GM23338 (cell line): ENCODE measurements at regions not wholly inside any gene's neighbourhood (a gene's known extent, or its start where the extent isn't known, plus 50 kb on each side); places are given as distances from the start of the nearest gene placed in this dataset.

Experiments used
- ATAC-seq: fragments of 200-7000 bp; cut with Tn5 transposase; 3 replicates; pipeline ENCODE4 v1.9.1; 2020
- DNase-seq: peaks from one replicate; pipeline ENCODE4 v3.0.0-alpha.2; 2015; ENCODE audit warnings: low spot score
- H2AFZ ChIP-seq: fragments of 200-600 bp; sonication (generic); 2 replicates; pipeline ENCODE4 v1.8.0; 2016; ENCODE audit warnings: antibody characterized with exemption, mild to moderate bottlenecking, moderate library complexity
- H3F3A ChIP-seq: fragments of 200-600 bp; sonication (generic); replicated peaks from 2 replicates; pipeline ENCODE4 v1.8.0; 2017; ENCODE audit warnings: antibody characterized with exemption, mixed run types, low read depth
- H3K27ac ChIP-seq: fragments of 200-600 bp; sonication (generic); 2 replicates; pipeline ENCODE4 v1.6.1; 2016; ENCODE audit warnings: low read depth
- H3K27me3 ChIP-seq: fragments of 200-600 bp; sonication (generic); 2 replicates; pipeline ENCODE4 v1.8.0; 2016; ENCODE audit warnings: mild to moderate bottlenecking, mixed run types, moderate library complexity; ENCODE audit not compliant: insufficient read depth
- H3K36me3 ChIP-seq: fragments of 200-600 bp; sonication (generic); 2 replicates; pipeline ENCODE4 v1.8.0; 2016; ENCODE audit warnings: mild to moderate bottlenecking; ENCODE audit not compliant: insufficient read depth
- H3K4me1 ChIP-seq: fragments of 200-600 bp; sonication (generic); 2 replicates; pipeline ENCODE4 v1.8.0; 2016; ENCODE audit warnings: mild to moderate bottlenecking, moderate library complexity; ENCODE audit not compliant: insufficient read depth
- H3K4me2 ChIP-seq: fragments of 200-600 bp; sonication (generic); 2 replicates; pipeline ENCODE4 v1.7.1; 2017; ENCODE audit warnings: mixed run types
- H3K4me3 ChIP-seq: fragments of 200-600 bp; sonication (generic); 2 replicates; pipeline ENCODE4 v1.6.1; 2016; ENCODE audit warnings: mixed run types
- H3K79me2 ChIP-seq: fragments of 200-600 bp; sonication (generic); replicated peaks from 2 replicates; pipeline ENCODE4 v1.8.0; 2017; ENCODE audit warnings: mild to moderate bottlenecking; ENCODE audit not compliant: insufficient read depth
- H3K9me2 ChIP-seq: fragments of 200-600 bp; sonication (generic); 2 replicates; pipeline ENCODE4 v1.8.0; 2017; ENCODE audit not compliant: insufficient read depth
- H4K20me1 ChIP-seq: fragments of 200-600 bp; sonication (generic); replicated peaks from 2 replicates; pipeline ENCODE4 v1.8.0; 2017; ENCODE audit warnings: mild to moderate bottlenecking; ENCODE audit not compliant: insufficient read depth
- H3K27ac Mint-ChIP-seq: 2 replicates; pipeline ENCODE4 v1.8.0; 2020; ENCODE audit warnings: inconsistent platforms, mild to moderate bottlenecking, moderate library complexity, mixed read lengths
- H3K27me3 Mint-ChIP-seq: 3 replicates; pipeline ENCODE4 v1.8.0; 2022; ENCODE audit warnings: low read depth, mild to moderate bottlenecking, moderate library complexity, mixed read lengths, inconsistent platforms; ENCODE audit not compliant: insufficient read depth, poor library complexity
- H3K36me3 Mint-ChIP-seq: 3 replicates; pipeline ENCODE4 v1.8.0; 2021; ENCODE audit warnings: low read depth, mild to moderate bottlenecking, inconsistent platforms, moderate library complexity, mixed read lengths
- H3K4me1 Mint-ChIP-seq: 3 replicates; pipeline ENCODE4 v1.8.0; 2020; ENCODE audit warnings: mild to moderate bottlenecking, inconsistent platforms, mixed read lengths
- H3K4me3 Mint-ChIP-seq: 3 replicates; pipeline ENCODE4 v1.8.0; 2021; ENCODE audit warnings: moderate library complexity, mild to moderate bottlenecking, inconsistent platforms, mixed read lengths
- H3K9me3 Mint-ChIP-seq: 3 replicates; pipeline ENCODE4 v1.8.0; 2020; ENCODE audit warnings: moderate library complexity, mild to moderate bottlenecking, inconsistent platforms, mixed read lengths
- CREB1 ChIP-seq: fragments of 250-450 bp; sonication (Bioruptor Pico); IDR thresholded peaks from 2 replicates; pipeline ENCODE4 v1.5.0; 2020; ENCODE audit warnings: low read depth, mild to moderate bottlenecking, moderate library complexity
- EZH2 ChIP-seq: fragments of 200-600 bp; sonication (generic); IDR thresholded peaks from one replicate; pipeline ENCODE4 v1.8.0; 2017; ENCODE audit warnings: antibody characterized with exemption, mild to moderate bottlenecking, low read depth; ENCODE audit not compliant: unreplicated experiment
- EZH2phosphoT487 ChIP-seq: fragments of 200-600 bp; sonication (generic); IDR thresholded peaks from one replicate; pipeline ENCODE4 v1.8.1; 2018; ENCODE audit warnings: antibody characterized with exemption; ENCODE audit not compliant: unreplicated experiment
- JUNB ChIP-seq: IDR thresholded peaks from one replicate; pipeline ENCODE4 v1.6.1; 2016; ENCODE audit warnings: antibody characterized with exemption; ENCODE audit not compliant: unreplicated experiment
- NANOG ChIP-seq: IDR thresholded peaks from 2 replicates; pipeline ENCODE4 v1.6.1; 2016; ENCODE audit warnings: antibody characterized with exemption, borderline replicate concordance
- POLR2AphosphoS5 ChIP-seq: IDR thresholded peaks from 2 replicates; pipeline ENCODE4 v1.6.1; 2016; ENCODE audit warnings: antibody characterized with exemption, low read depth
- STAT1 ChIP-seq: IDR thresholded peaks from one replicate; pipeline ENCODE4 v1.6.1; 2016; ENCODE audit warnings: antibody characterized with exemption; ENCODE audit not compliant: unreplicated experiment
- ZNF114 ChIP-seq: fragments of 250-450 bp; sonication (Bioruptor Pico); IDR thresholded peaks from 2 replicates; pipeline ENCODE4 v1.5.0; 2020; ENCODE audit warnings: mild to moderate bottlenecking, moderate library complexity
- TF ChIP-seq, protein P1 (sequence below): IDR thresholded peaks from one replicate; pipeline ENCODE4 v1.6.1; 2018; ENCODE audit warnings: antibody characterized with exemption; ENCODE audit not compliant: unreplicated experiment
- TF ChIP-seq, protein P2 (sequence below), 2 experiments: fragments of 200-600 bp in 1 of 2; sonication (generic) in 1 of 2; conservative IDR thresholded peaks; 2 replicates each; pipeline versions ENCODE4 v1.5.1 to v1.6.1; 2016 to 2017; ENCODE audit warnings: antibody characterized with exemption in 2 of 2, low read depth in 2 of 2, mild to moderate bottlenecking in 2 of 2, moderate library complexity in 1 of 2

DNA sequence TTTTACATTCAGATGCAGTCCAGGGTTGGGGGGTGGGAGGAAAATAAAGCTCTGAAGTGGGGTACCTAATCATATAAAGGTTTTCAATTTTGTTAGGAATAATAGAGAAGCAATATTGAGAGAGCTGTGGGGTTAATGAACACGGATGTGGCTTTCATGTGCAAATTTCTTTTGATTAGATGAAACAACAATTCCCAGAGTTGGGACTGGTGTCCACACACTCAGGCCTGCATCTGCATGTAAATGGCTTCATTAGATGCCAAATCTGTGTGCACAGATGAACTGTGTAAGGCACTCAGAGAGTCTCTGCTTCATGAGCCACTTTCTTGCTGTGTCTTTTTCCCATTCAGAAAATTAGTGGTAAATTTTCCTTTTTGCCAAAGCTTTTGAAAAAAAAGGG lies 377.1 kb upstream of the NOVA1 start:
- H3K9me2 ChIP-seq = no peaks in the 10 kb centered on the region
- H3K27ac ChIP-seq = no peak overlapping the region
- no peak for ATAC-seq
- no peaks in the 10 kb centered on the region for H3K4me1 ChIP-seq
- no peak overlapping the region for H2AFZ ChIP-seq
- H3K4me3 ChIP-seq = no peak overlapping the region
- H3K36me3 ChIP-seq = no peaks in the 10 kb centered on the region
- no peak for DNase-seq
- H4K20me1 ChIP-seq = no peaks in the 10 kb centered on the region
- peaks cover 2% of the 10 kb centered on the region; the same call in 2 of the 3 replicates for H3K4me1 Mint-ChIP-seq
- no peaks in the 10 kb centered on the region for H3K36me3 Mint-ChIP-seq
- no peak overlapping the region for H3K4me2 ChIP-seq
- no peak overlapping the region for H3K4me3 Mint-ChIP-seq
- H3K27me3 Mint-ChIP-seq = no peaks in the 10 kb centered on the region
- H3K79me2 ChIP-seq = no peaks in the 10 kb centered on the region
- H3K9me3 Mint-ChIP-seq = no peaks in the 10 kb centered on the region
- no peaks in the 10 kb centered on the region for H3K27me3 ChIP-seq
- H3F3A ChIP-seq = no peaks in the 10 kb centered on the region
- TF ChIP-seq STAT1 (no peak), ZNF114 (CRISPR knock-in tag) (no peak), NANOG (no peak), EZH2phosphoT487 (no peak), CREB1 (CRISPR knock-in tag) (no peak), JUNB (no peak), POLR2AphosphoS5 (no peak), EZH2 (no peak)
- TF ChIP-seq, protein P1, sequence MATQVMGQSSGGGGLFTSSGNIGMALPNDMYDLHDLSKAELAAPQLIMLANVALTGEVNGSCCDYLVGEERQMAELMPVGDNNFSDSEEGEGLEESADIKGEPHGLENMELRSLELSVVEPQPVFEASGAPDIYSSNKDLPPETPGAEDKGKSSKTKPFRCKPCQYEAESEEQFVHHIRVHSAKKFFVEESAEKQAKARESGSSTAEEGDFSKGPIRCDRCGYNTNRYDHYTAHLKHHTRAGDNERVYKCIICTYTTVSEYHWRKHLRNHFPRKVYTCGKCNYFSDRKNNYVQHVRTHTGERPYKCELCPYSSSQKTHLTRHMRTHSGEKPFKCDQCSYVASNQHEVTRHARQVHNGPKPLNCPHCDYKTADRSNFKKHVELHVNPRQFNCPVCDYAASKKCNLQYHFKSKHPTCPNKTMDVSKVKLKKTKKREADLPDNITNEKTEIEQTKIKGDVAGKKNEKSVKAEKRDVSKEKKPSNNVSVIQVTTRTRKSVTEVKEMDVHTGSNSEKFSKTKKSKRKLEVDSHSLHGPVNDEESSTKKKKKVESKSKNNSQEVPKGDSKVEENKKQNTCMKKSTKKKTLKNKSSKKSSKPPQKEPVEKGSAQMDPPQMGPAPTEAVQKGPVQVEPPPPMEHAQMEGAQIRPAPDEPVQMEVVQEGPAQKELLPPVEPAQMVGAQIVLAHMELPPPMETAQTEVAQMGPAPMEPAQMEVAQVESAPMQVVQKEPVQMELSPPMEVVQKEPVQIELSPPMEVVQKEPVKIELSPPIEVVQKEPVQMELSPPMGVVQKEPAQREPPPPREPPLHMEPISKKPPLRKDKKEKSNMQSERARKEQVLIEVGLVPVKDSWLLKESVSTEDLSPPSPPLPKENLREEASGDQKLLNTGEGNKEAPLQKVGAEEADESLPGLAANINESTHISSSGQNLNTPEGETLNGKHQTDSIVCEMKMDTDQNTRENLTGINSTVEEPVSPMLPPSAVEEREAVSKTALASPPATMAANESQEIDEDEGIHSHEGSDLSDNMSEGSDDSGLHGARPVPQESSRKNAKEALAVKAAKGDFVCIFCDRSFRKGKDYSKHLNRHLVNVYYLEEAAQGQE = no peak
- TF ChIP-seq, protein P2, sequence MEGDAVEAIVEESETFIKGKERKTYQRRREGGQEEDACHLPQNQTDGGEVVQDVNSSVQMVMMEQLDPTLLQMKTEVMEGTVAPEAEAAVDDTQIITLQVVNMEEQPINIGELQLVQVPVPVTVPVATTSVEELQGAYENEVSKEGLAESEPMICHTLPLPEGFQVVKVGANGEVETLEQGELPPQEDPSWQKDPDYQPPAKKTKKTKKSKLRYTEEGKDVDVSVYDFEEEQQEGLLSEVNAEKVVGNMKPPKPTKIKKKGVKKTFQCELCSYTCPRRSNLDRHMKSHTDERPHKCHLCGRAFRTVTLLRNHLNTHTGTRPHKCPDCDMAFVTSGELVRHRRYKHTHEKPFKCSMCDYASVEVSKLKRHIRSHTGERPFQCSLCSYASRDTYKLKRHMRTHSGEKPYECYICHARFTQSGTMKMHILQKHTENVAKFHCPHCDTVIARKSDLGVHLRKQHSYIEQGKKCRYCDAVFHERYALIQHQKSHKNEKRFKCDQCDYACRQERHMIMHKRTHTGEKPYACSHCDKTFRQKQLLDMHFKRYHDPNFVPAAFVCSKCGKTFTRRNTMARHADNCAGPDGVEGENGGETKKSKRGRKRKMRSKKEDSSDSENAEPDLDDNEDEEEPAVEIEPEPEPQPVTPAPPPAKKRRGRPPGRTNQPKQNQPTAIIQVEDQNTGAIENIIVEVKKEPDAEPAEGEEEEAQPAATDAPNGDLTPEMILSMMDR (conservative IDR thresholded peaks at IDR 0.05; ENCODE audit: low read depth in 2 of 2) = no peak
- H3K27ac Mint-ChIP-seq = no peak overlapping the region

GRCh38 chr14:26982071-26982470 lies 384.2 kb upstream of the NOVA1 start:
- no peaks in the 10 kb centered on the region for H4K20me1 ChIP-seq
- H3K4me1 ChIP-seq = no peaks in the 10 kb centered on the region; the same call in 1 of the 2 replicates
- H3K9me3 Mint-ChIP-seq = no peaks in the 10 kb centered on the region
- ATAC-seq (no peak), DNase-seq (no peak)
- H3F3A ChIP-seq = no peaks in the 10 kb centered on the region
- no peak for TF ChIP-seq JUNB
- H3K4me3 ChIP-seq = no peak overlapping the region
- no peak overlapping the region for H2AFZ ChIP-seq
- no peak overlapping the region for H3K27ac ChIP-seq
- no peaks in the 10 kb centered on the region for H3K36me3 ChIP-seq
- no peak overlapping the region for H3K4me2 ChIP-seq
- H3K27me3 ChIP-seq = no peaks in the 10 kb centered on the region
- H3K27me3 Mint-ChIP-seq = no peaks in the 10 kb centered on the region
- no peaks in the 10 kb centered on the region for H3K9me2 ChIP-seq
- no peak overlapping the region for H3K4me3 Mint-ChIP-seq
- no peak overlapping the region for H3K27ac Mint-ChIP-seq
- no peaks in the 10 kb centered on the region for H3K36me3 Mint-ChIP-seq
- H3K79me2 ChIP-seq = no peaks in the 10 kb centered on the region
- H3K4me1 Mint-ChIP-seq = peaks cover 11% of the 10 kb centered on the region; the same call in 2 of the 3 replicates
